ENCODE measurements at regions not wholly inside any gene's neighbourhood (a gene's known extent, or its start where the extent isn't known, plus 50 kb on each side); places are given as distances from the start of the nearest gene placed in this dataset.

DNA sequence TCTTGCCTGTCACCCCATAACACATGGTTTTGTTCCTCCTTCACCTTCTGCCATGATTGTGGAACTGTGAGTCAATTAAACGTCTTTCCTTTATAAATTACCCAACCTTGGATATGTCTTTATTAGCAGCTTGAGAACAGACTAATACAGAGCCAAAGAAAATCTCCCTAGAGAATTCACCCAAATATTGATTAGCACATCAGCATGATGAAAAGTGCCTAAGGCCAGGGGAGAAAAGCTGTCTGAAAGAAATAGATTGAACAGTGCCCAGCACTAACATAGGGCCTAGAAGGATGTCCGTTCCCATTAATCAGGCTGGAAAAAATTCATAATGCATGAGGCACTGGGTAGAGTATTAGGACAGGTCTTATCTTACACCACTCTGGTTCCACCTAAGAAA, 111.9 kb upstream of the CALN1 start:
- DNase-seq (ENCODE audit: low spot score), result no peak

DNA sequence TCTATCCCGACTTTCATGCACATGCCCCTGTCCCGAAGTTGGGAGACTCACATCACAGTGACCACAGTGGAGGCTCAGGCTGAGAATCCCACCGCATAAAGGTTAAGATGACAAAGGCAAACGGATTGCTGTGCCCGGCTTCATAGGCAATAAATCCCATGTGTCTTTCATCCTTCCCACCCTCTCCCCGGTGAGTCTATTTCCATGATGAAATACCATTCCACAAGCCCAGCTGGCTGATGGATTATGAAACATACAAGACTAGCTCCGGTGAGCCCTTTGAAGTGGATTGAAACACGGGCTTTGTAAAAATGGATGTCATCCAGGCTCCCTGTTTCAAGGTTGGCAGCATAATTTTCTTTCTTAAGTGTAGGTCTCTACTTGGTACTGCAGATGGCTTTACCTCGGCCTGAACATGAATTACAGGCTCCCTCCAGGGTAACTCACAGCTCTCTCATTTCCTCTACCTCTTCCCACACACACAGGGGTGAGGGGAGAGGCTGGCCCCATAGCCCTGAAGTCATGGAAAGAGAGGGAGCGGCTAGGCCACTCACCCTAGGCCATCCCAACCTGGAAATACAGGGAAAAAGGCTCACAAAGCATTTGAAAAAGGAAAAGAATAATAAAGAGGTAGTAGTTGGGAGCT, 92.0 kb upstream of the CALN1 start:
- DNase-seq (ENCODE audit: low spot score), result no peak

DNA sequence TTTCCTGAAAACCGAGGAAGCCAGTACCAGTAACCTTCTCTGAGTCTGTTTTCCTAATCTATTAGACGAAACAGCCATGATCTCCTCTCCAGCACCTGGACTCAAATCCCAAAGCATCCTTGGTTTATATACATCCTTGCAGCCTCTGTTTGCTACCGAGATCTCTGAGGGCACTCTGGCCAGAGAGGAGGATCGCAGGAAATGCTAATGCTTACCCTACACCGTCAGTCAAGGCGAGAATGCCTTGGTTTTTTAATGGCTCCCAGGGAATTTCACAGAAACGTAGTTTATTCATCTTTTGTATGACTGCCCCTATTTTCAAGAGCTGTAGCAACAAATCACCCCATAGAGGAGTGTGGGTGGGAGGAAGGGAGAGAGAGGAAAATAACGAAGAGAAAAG, 91.5 kb upstream of the CALN1 start:
- no peak for DNase-seq (ENCODE audit: low spot score)

DNA sequence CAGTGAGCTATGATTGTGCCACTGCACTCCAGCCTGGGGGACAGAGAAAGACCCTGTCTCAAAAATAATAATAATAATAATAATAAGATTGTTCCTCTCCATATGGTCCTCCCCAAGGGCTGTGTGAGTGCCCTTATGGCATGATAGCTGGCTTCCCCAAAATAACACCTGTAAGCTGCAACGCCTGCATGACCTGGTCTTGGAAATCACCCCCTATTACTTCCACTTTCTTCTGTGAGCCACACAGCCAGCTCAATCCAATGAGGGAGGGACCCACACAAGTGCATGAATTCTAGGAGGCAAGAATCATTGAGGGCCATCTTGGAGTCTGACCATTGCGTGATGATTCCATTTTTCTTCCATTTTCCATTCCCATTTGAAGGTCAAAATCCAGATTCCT, 82.7 kb upstream of the CALN1 start:
- no peak for DNase-seq (ENCODE audit: low spot score)

DNA sequence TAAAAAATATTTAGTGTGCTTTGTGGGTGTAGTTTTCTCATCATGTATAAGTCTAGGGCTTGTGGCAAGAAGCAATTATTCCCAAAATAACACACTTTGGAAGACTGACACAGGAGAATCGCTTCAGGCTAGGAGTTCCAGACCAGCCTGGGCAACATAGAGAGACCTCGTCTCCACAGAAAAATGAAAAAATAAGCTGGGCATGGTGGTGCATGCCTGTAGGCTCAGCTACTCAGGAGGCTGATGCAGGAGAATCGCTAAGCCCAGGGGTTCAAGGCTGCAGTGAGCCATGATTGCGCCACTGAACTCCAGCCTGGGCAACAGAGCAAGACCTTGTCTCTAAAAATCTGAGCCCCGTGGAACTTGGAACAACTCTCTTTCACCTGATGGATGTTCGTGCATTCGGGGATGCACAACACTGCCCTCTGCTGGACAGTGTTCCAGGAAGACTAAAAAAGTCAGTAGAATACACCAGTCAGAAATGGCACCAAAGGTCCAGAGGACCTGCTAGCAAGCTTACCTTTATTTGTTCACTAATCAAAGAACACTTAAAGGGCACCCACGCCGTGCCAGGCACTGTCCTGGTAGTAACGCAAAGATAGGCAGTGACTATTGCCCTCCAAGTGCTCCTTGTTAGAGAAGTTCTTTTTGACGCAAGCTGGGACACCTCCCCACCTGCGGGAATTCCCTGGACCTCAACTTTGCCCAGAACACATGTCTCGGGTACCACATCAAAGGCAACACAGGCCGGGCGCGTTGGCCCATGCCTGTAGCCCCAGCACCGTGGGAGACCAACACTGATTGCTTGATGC, 81.9 kb upstream of the CALN1 start:
- peak; percentile 69 for DNase-seq (ENCODE audit: low spot score)

DNA sequence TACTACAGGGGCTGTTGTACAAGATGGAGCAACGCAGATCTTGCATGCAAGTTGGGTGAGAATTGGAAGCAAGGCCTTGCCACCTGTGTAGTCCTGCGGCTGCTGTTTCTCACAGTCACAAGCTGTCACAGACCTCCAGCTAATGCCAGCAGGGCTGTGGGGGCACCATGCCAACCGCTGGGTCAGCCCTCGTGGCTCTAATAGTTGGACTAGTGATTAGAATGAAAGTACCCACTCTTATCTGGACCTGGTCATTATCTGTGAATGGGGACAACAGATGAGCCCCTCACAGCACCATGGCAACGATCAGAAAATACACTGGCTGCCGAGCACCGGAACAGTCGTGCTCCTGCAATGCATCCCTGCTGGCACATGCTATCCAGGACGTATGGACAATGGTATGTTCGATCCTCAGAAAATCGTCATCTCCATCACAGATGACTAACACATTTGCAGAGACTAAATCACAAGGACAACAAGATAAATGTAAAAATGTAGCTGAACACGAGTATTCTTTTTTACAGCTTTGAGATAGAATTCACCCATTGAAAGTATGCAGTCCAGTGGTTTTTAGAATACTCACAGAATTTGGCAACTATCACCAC, 80.4 kb upstream of the CALN1 start:
- DNase-seq (ENCODE audit: low spot score), result no peak

- DNase-seq (ENCODE audit: low spot score), result no peak
Measured at GRCh38 chr7:72490301-72490700, 78.2 kb upstream of the CALN1 start.

DNA sequence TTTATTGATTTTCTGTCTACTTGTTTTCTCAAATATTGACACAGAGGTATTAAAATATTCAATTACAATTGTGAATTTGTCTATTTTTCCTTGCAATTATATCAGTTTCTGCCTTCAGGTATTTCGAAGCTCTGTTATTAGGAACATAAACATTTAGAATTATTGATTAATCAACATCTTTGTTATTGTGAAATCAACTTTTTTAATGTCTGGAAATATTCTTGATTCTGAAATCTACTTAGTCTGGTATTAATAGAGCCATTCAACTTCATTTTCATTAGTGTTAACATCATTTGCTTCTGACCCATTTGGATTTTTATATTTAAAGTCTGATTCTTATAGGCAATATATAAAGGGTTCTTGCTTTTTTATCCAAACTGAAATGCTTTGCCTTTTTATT, 69.8 kb upstream of the CALN1 start:
- no peak for DNase-seq (ENCODE audit: low spot score)

- no peak for DNase-seq (ENCODE audit: low spot score)
Measured at GRCh38 chr7:72476608-72477305, 64.6 kb upstream of the CALN1 start.

DNA sequence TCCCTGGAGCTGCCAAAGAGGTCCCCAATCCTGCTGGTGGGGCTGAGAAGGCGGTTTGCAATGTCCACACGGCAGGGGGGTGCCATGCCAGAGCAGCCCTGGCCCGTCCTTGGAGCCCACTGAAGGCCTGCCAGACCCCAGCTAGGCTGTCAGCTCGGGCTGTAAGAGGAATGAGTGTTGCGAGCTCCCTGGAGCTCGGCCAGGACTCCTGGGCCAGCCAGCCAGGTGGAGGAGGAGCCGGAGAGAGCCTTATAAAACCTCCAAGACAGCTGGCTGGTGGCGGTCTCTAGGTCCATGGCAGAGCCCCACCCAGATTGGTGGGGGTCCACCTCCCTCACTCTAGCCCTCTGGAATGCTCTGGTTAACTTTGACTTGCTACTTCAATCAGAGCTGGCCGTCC, 55.1 kb upstream of the CALN1 start:
- no peak for DNase-seq (ENCODE audit: low spot score)

GRCh38 chr7:72466797-72467196, 54.7 kb upstream of the CALN1 start:
- DNase-seq (ENCODE audit: low spot score), result no peak

GRCh38 chr7:72465521-72465920, 53.4 kb upstream of the CALN1 start:
- no peak for DNase-seq (ENCODE audit: low spot score)

DNA sequence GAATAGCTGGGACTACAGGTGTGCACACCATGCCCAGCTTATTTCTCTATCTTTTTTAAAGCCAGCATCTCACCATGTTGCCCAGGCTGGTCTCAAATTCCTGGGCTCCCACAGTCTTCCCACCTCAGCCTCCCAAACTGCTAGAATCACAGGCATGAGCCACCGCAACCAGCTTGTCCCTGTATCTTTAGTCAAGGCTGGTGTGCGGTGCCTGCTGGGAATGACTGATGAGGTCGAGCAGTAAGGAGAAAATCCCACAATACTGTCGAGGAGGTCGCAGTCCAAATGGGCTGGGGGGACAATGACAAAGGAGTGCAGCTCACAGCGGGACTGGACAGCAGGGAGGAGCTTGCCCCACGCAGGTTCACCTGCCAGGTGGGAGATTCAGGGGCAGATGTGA, 50.2 kb upstream of the CALN1 start:
- no peak for DNase-seq (ENCODE audit: low spot score)

All from pons (tissue), 1 donor.